GM12878 (cell line): ENCODE measurements at regions not wholly inside any gene's neighbourhood (a gene's known extent, or its start where the extent isn't known, plus 50 kb on each side); places are given as distances from the start of the nearest gene placed in this dataset.
A peak's percentile ranks its signal among the peaks of the same experiment; 100 is the strongest.

ENCODE experiments used
- ATAC-seq: fragments of 200-7000 bp; cut with Tn5 transposase; 3 replicates; pipeline ENCODE4 v1.9.1; 2020; ENCODE audit warnings: mild to moderate bottlenecking, moderate library complexity
- BruUV-seq: library from RNA; stranded (reverse); fragments of 400-500 nt; replicated peaks from 2 replicates; lab custom pipeline; 2021; lab: Mats Ljungman, UMichigan
- CTCF ChIA-PET: fragments of 300-600 bp; sonication (Branson Sonifier 250); formaldehyde crosslinking; extraction: SDS; loops from one replicate; lab custom pipeline; 2021; ENCODE audit warnings: inconsistent platforms; lab: Yijun Ruan, JAX
- POLR2A ChIA-PET: fragments of 350-600 bp; formaldehyde crosslinking; extraction: SDS; loops from one replicate; lab custom pipeline; 2021; ENCODE audit warnings: inconsistent platforms; lab: Charles Lee
- RAD21 ChIA-PET: fragments of 300-600 bp; sonication (Branson Sonifier 250); formaldehyde crosslinking; loops from one replicate; lab custom pipeline; 2023; ENCODE audit warnings: antibody characterized with exemption; ENCODE audit not compliant: unreplicated experiment; lab: Charles Lee
- SMC1A ChIA-PET: fragments of 300-600 bp; sonication (Branson Sonifier 250); formaldehyde crosslinking; loops from one replicate; lab custom pipeline; 2023; ENCODE audit not compliant: unreplicated experiment, uncharacterized antibody; lab: Charles Lee
- DNase-seq: peaks from one replicate; pipeline ENCODE4 v3.0.0-alpha.2; 2011; ENCODE audit warnings: low read depth, low spot score
- FAIRE-seq: peaks from 3 replicates; lab custom pipeline; 2011; peaks lifted over from hg19 to GRCh38; lab: Jason Lieb, UNC
- H2AFZ ChIP-seq: 2 replicates; pipeline ENCODE4 v1.6.0; 2011; ENCODE audit warnings: low read depth, low read length, control low read depth; ENCODE audit not compliant: control insufficient read depth
- H3K27ac ChIP-seq: 2 replicates; pipeline ENCODE4 v1.5.1; 2011; ENCODE audit warnings: control low read depth; ENCODE audit not compliant: control insufficient read depth, insufficient read depth
- H3K27me3 ChIP-seq, 2 experiments: replicated peaks in 1 of 2; 2 replicates each; pipeline versions ENCODE4 v1.6.0 to v1.6.1; 2011; ENCODE audit warnings: low read length in 1 of 2; ENCODE audit not compliant: control insufficient read depth in 2 of 2, insufficient read depth in 2 of 2
- H3K36me3 ChIP-seq, 2 experiments: 2 replicates each; pipeline ENCODE4 v1.5.1; 2011; ENCODE audit warnings: low read length in 1 of 2; ENCODE audit not compliant: control insufficient read depth in 2 of 2, insufficient read depth in 2 of 2
- H3K4me1 ChIP-seq: 2 replicates; pipeline ENCODE4 v1.6.1; 2011; ENCODE audit warnings: mild to moderate bottlenecking, low read length, moderate library complexity, mixed read lengths; ENCODE audit not compliant: control insufficient read depth, insufficient read depth
- H3K4me2 ChIP-seq: 2 replicates; pipeline ENCODE4 v1.6.0; 2011; ENCODE audit warnings: control low read depth; ENCODE audit not compliant: control insufficient read depth, insufficient read depth
- H3K4me3 ChIP-seq: fragments of 200-600 bp; sonication (generic); 2 replicates; pipeline ENCODE4 v1.5.1; 2016
- H3K79me2 ChIP-seq: 2 replicates; pipeline ENCODE4 v1.6.0; 2011; ENCODE audit warnings: low read length; ENCODE audit not compliant: control insufficient read depth, insufficient read depth
- H3K9ac ChIP-seq: 2 replicates; pipeline ENCODE4 v1.8.0; 2011; ENCODE audit warnings: low read length, control low read depth, mixed read lengths; ENCODE audit not compliant: control insufficient read depth, insufficient read depth
- H3K9me3 ChIP-seq: replicated peaks from 3 replicates; pipeline ENCODE4 v1.5.1; 2011; ENCODE audit warnings: mild to moderate bottlenecking, low read length; ENCODE audit not compliant: control insufficient read depth, insufficient read depth
- H4K20me1 ChIP-seq: 2 replicates; pipeline ENCODE4 v1.6.0; 2011; ENCODE audit not compliant: control insufficient read depth, insufficient read depth
- HCFC1 ChIP-seq: fragments of 150-350 bp; IDR thresholded peaks from 2 replicates; pipeline ENCODE4 v1.6.1; 2014; ENCODE audit warnings: low read length
- KDM1A ChIP-seq: fragments of 200-600 bp; sonication (generic); IDR thresholded peaks from 2 replicates; pipeline ENCODE4 v1.6.1; 2016; ENCODE audit warnings: borderline replicate concordance
- SPI1 ChIP-seq: IDR thresholded peaks from 2 replicates; pipeline ENCODE4 v1.6.1; 2011; ENCODE audit warnings: low read depth, mild to moderate bottlenecking, low read length, moderate library complexity, borderline replicate concordance; ENCODE audit not compliant: insufficient read depth
- WRNIP1 ChIP-seq: IDR thresholded peaks from 2 replicates; pipeline ENCODE4 v1.6.1; 2011; ENCODE audit warnings: low read depth, low read length, improper control_type of control experiment, borderline replicate concordance
- YY1 ChIP-seq: IDR thresholded peaks from 2 replicates; pipeline ENCODE4 v1.6.1; 2011; ENCODE audit warnings: low read depth, mild to moderate bottlenecking, low read length
- ZZZ3 ChIP-seq: IDR thresholded peaks from 2 replicates; pipeline ENCODE4 v1.6.1; 2011; ENCODE audit warnings: low read depth; ENCODE audit not compliant: control insufficient read depth, insufficient read length
- WGBS: methylation state at CpG from one replicate; pipeline ENCODE4 v1.1.6; 2016; ENCODE audit warnings: low lambda C conversion rate; ENCODE audit not compliant: insufficient replicate concordance, insufficient coverage; ENCODE audit errors: missing lambda C conversion rate; 5-methylcytosine and 5-hydroxymethylcytosine counted together
- in situ Hi-C: fragments of 300-500 bp; cut with MboI; formaldehyde crosslinking; loops from 9 replicates; pipeline ENCODE4 v1.14.3; 2018; ENCODE audit warnings: mixed read lengths
- intact Hi-C: fragments of 100-400 bp; cut with micrococcal nuclease; formaldehyde crosslinking; loops from one replicate; pipeline ENCODE4 v1.14.2; 2022; ENCODE audit not compliant: unreplicated experiment
- TF ChIP-seq, protein P1 (sequence below): fragments of 450-650 bp; IDR thresholded peaks from 2 replicates; pipeline ENCODE4 v1.6.1; 2017; ENCODE audit warnings: mild to moderate bottlenecking

DNA sequence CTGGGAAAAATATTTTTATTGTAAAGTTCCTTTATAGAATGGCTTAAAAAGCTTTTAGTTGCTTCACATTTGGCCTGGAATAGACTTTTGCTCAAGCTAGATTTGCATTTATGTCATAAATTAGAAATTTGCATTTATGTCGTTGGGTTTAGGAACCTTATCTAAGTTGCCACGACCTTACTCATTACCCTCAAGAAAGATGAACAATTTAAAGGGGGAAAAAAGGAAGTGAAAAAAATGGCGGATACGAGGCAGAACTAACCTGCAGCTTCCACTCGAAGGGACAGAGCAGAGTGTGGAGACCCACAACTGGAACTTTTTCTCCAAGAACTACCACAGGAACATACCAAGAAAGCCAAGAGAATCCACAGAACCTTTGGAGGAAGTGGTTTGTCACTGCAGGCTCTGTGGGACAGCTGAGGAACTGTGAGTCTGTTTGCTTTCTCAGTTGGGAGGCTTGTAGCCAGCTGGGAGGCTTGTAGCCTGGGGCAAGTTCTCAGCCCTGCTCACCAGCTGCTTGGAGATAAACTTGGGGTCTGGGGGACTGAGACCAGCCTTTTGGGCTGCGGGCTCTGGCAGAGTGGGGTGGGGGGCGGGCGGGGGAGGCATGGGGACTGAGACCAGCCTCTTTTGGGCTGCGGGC is 349.9 kb upstream of the MEIS1 start:
- H3K4me2 ChIP-seq, result no peak overlapping the region
- TF ChIP-seq WRNIP1, result no peak
- peak; percentile 69; the same call in 1 of the 2 replicates for TF ChIP-seq SPI1
- no peak for TF ChIP-seq KDM1A
- TF ChIP-seq ZZZ3, result no peak
- TF ChIP-seq YY1, result 0 out of 2 replicates have a peak, but pooled peaks have one; percentile 10
- TF ChIP-seq HCFC1, result no peak
- TF ChIP-seq, protein P1, sequence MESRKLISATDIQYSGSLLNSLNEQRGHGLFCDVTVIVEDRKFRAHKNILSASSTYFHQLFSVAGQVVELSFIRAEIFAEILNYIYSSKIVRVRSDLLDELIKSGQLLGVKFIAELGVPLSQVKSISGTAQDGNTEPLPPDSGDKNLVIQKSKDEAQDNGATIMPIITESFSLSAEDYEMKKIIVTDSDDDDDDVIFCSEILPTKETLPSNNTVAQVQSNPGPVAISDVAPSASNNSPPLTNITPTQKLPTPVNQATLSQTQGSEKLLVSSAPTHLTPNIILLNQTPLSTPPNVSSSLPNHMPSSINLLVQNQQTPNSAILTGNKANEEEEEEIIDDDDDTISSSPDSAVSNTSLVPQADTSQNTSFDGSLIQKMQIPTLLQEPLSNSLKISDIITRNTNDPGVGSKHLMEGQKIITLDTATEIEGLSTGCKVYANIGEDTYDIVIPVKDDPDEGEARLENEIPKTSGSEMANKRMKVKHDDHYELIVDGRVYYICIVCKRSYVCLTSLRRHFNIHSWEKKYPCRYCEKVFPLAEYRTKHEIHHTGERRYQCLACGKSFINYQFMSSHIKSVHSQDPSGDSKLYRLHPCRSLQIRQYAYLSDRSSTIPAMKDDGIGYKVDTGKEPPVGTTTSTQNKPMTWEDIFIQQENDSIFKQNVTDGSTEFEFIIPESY, result no peak
- TF ChIP-seq, all 136 proteins: peak for 2
- no peak overlapping the region for H3K9ac ChIP-seq
- no peak for FAIRE-seq
- no peak overlapping the region for H3K27ac ChIP-seq
- CTCF ChIA-PET, result no interaction called here
- BruUV-seq, result no TSS peak
- no peak overlapping the region for H3K4me3 ChIP-seq
- in situ Hi-C loops, result no loop called here
- H3K9me3 ChIP-seq, result no peaks in the 10 kb centered on the region
- H3K4me1 ChIP-seq, result no peaks in the 10 kb centered on the region
- no peak for ATAC-seq
- WGBS, result 2% methylated on average over 5 of the region's 9 CpGs
- DNase-seq, result no peak
- RAD21 ChIA-PET, result no interaction called here
- intact Hi-C loops, result no loop called here
- SMC1A ChIA-PET, result interaction anchor here (0.8 to 1.0 kb wide), 3 partner anchors 9 to 43 kb away, joined by 3 read pairs; no protein-coding TSS in a partner anchor
- POLR2A ChIA-PET, result no interaction called here
- H2AFZ ChIP-seq, result no peak overlapping the region
- no peaks in the 10 kb centered on the region for H3K36me3 ChIP-seq
- H4K20me1 ChIP-seq, result no peaks in the 10 kb centered on the region
- no peaks in the 10 kb centered on the region for H3K27me3 ChIP-seq
- no peaks in the 10 kb centered on the region for H3K79me2 ChIP-seq
